SK-N-MC (cell line): ENCODE measurements at regions not wholly inside any gene's neighbourhood (a gene's known extent, or its start where the extent isn't known, plus 50 kb on each side); places are given as distances from the start of the nearest gene placed in this dataset.
A peak's percentile ranks its signal among the peaks of the same experiment; 100 is the strongest.
"Not testable (repeated sequence)": the region's sequence is repeated elsewhere in the genome, so short reads cannot be mapped to it uniquely, and the experiment has no call there.

Experiments used
- DNase-seq: peaks from one replicate; pipeline ENCODE4 v3.0.0-alpha.2; 2011; ENCODE audit warnings: low read depth, low spot score
- H3K27ac ChIP-seq: fragments of 200-600 bp; sonication (generic); 2 replicates; pipeline ENCODE4 v1.5.1; 2016; ENCODE audit warnings: mixed run types
- H3K36me3 ChIP-seq: fragments of 200-600 bp; sonication (generic); 2 replicates; pipeline ENCODE4 v1.6.1; 2017; ENCODE audit warnings: antibody characterized with exemption, low read length, mixed read lengths; ENCODE audit not compliant: insufficient read depth
- H3K4me3 ChIP-seq: fragments of 200-600 bp; sonication (generic); 2 replicates; pipeline ENCODE4 v1.5.1; 2016
- H3K9ac ChIP-seq: fragments of 200-600 bp; sonication (generic); 2 replicates; pipeline ENCODE4 v1.8.0; 2017; ENCODE audit warnings: mixed run types, mixed read lengths; ENCODE audit not compliant: insufficient read length
- H3K9me3 ChIP-seq: fragments of 200-600 bp; sonication (generic); 2 replicates; pipeline ENCODE4 v1.6.1; 2017; ENCODE audit warnings: low read depth, mild to moderate bottlenecking, antibody characterized with exemption, low read length, moderate library complexity, mixed read lengths
- EZH2 ChIP-seq: fragments of 200-600 bp; sonication (generic); IDR thresholded peaks from one replicate; pipeline ENCODE4 v1.6.1; 2017; ENCODE audit warnings: antibody characterized with exemption
- FOXP2 ChIP-seq: optimal IDR thresholded peaks from 2 replicates; pipeline ENCODE3; 2011; ENCODE audit warnings: mild to moderate bottlenecking, moderate library complexity; ENCODE audit not compliant: insufficient read depth; ENCODE audit errors: extremely low read length, control extremely low read depth
- POLR2AphosphoS5 ChIP-seq: IDR thresholded peaks from 2 replicates; pipeline ENCODE4 v1.6.1; 2012; ENCODE audit warnings: mild to moderate bottlenecking, low read depth, low read length, borderline replicate concordance

GRCh38 chr14:71800878-71801277 is 131.4 kb upstream of the RGS6 start:
- no peak overlapping the region for H3K27ac ChIP-seq

GRCh38 chr14:71803539-71804260 is 128.5 kb upstream of the RGS6 start:
- H3K36me3 ChIP-seq: no peaks in the 10 kb centered on the region
- no peak for DNase-seq
- no peak overlapping the region for H3K27ac ChIP-seq
- no peak overlapping the region for H3K9ac ChIP-seq
- no peak overlapping the region for H3K4me3 ChIP-seq
- H3K9me3 ChIP-seq: no peaks in the 10 kb centered on the region
- TF ChIP-seq FOXP2 (no peak), EZH2 (no peak), POLR2AphosphoS5 (no peak)

More at GRCh38 chr14:71800878-71801277, 131.4 kb upstream of the RGS6 start:
- H3K4me3 ChIP-seq: no peak overlapping the region
- DNase-seq: no peak
- no peak overlapping the region for H3K9ac ChIP-seq
- TF ChIP-seq FOXP2 (no peak), POLR2AphosphoS5 (no peak), EZH2 (no peak)
- H3K9me3 ChIP-seq: no peaks in the 10 kb centered on the region
- no peaks in the 10 kb centered on the region for H3K36me3 ChIP-seq

GRCh38 chr14:71804992-71805391 is 127.2 kb upstream of the RGS6 start:
- H3K4me3 ChIP-seq: no peak overlapping the region
- DNase-seq: no peak
- H3K27ac ChIP-seq: no peak overlapping the region
- H3K36me3 ChIP-seq: no peaks in the 10 kb centered on the region
- no peaks in the 10 kb centered on the region for H3K9me3 ChIP-seq
- TF ChIP-seq POLR2AphosphoS5: no peak
- TF ChIP-seq EZH2: no peak
- TF ChIP-seq FOXP2: no peak
- no peak overlapping the region for H3K9ac ChIP-seq

GRCh38 chr14:71807049-71807448 is 125.2 kb upstream of the RGS6 start:
- not testable (repeated sequence) for H3K9ac ChIP-seq, H3K9me3 ChIP-seq, H3K4me3 ChIP-seq, H3K36me3 ChIP-seq, H3K27ac ChIP-seq, DNase-seq

- not testable (repeated sequence) for H3K36me3 ChIP-seq, H3K27ac ChIP-seq, DNase-seq, H3K9me3 ChIP-seq, H3K9ac ChIP-seq, H3K4me3 ChIP-seq
Observed at GRCh38 chr14:71810800-71811199, 121.4 kb upstream of the RGS6 start.

GRCh38 chr14:71812693-71813092 is 119.5 kb upstream of the RGS6 start:
- no peak overlapping the region for H3K4me3 ChIP-seq
- no peaks in the 10 kb centered on the region for H3K9me3 ChIP-seq
- H3K36me3 ChIP-seq: no peaks in the 10 kb centered on the region
- no peak for TF ChIP-seq EZH2
- no peak for TF ChIP-seq FOXP2
- no peak for TF ChIP-seq POLR2AphosphoS5
- DNase-seq: no peak
- no peak overlapping the region for H3K27ac ChIP-seq
- no peak overlapping the region for H3K9ac ChIP-seq

GRCh38 chr14:71815110-71815509 is 117.1 kb upstream of the RGS6 start:
- Histone ChIP-seq H3K36me3 (no peaks in the 10 kb centered on the region), H3K4me3 (peak overlapping the region; percentile 5; the same call in 1 of the 2 replicates), H3K27ac (no peak overlapping the region), H3K9me3 (no peaks in the 10 kb centered on the region), H3K9ac (no peak overlapping the region)
- DNase-seq: no peak
- TF ChIP-seq EZH2: no peak
- TF ChIP-seq POLR2AphosphoS5: no peak
- TF ChIP-seq FOXP2: no peak

GRCh38 chr14:71824816-71825215 is 107.4 kb upstream of the RGS6 start:
- Histone ChIP-seq H3K4me3 (no peak overlapping the region), H3K27ac (no peak overlapping the region), H3K9me3 (no peaks in the 10 kb centered on the region), H3K36me3 (no peaks in the 10 kb centered on the region), H3K9ac (no peak overlapping the region)
- no peak for DNase-seq
- no peak for TF ChIP-seq EZH2
- TF ChIP-seq FOXP2: no peak

GRCh38 chr14:71833476-71833875 is 98.8 kb upstream of the RGS6 start:
- TF ChIP-seq FOXP2 (no peak), POLR2AphosphoS5 (no peak), EZH2 (no peak)
- H3K9ac ChIP-seq: no peak overlapping the region
- no peaks in the 10 kb centered on the region for H3K9me3 ChIP-seq
- no peak for DNase-seq
- H3K36me3 ChIP-seq: no peaks in the 10 kb centered on the region
- H3K27ac ChIP-seq: no peak overlapping the region
- no peak overlapping the region for H3K4me3 ChIP-seq
